Gastroesophageal sphincter (tissue), 3 donors: ENCODE measurements at regions not wholly inside any gene's neighbourhood (a gene's known extent, or its start where the extent isn't known, plus 50 kb on each side); places are given as distances from the start of the nearest gene placed in this dataset.

Experiments used
- CTCF ChIP-seq, 4 experiments: fragments of 200-600 bp in 2 of 4; fragments of 450-650 bp in 2 of 4; sonication (generic) in 1 of 4; IDR thresholded peaks; one replicate each; pipeline ENCODE4 v1.5.1; 2017 to 2019; ENCODE audit warnings: antibody characterized with exemption in 4 of 4, mild to moderate bottlenecking in 2 of 4, moderate library complexity in 2 of 4
- EP300 ChIP-seq: sonication (generic); formaldehyde crosslinking; IDR thresholded peaks from one replicate; pipeline ENCODE4 v1.6.1; 2017; ENCODE audit warnings: antibody characterized with exemption, mild to moderate bottlenecking
- POLR2A ChIP-seq, 2 donors: fragments of 450-650 bp; IDR thresholded peaks; one replicate each; pipeline ENCODE4 v1.6.1; 2017; ENCODE audit warnings: antibody characterized with exemption in 2 of 2, mild to moderate bottlenecking in 2 of 2, moderate library complexity in 1 of 2
- POLR2AphosphoS5 ChIP-seq: sonication (generic); formaldehyde crosslinking; IDR thresholded peaks from one replicate; pipeline ENCODE4 v1.6.1; 2017; ENCODE audit warnings: antibody characterized with exemption

- TF ChIP-seq CTCF (IDR thresholded peaks at IDR 0.05) (no peak), EP300 (no peak), POLR2AphosphoS5 (no peak), POLR2A (IDR thresholded peaks at IDR 0.05) (no peak)
Observed at GRCh38 chr2:153074207-153074606, 355.8 kb downstream of the ARL6IP6 start.
